HuH-7 (cell line): ENCODE measurements at regions not wholly inside any gene's neighbourhood (a gene's known extent, or its start where the extent isn't known, plus 50 kb on each side); places are given as distances from the start of the nearest gene placed in this dataset.

ENCODE experiments used
- DNase-seq: peaks from one replicate; pipeline ENCODE4 v3.0.0; 2011; ENCODE audit warnings: low spot score

DNA sequence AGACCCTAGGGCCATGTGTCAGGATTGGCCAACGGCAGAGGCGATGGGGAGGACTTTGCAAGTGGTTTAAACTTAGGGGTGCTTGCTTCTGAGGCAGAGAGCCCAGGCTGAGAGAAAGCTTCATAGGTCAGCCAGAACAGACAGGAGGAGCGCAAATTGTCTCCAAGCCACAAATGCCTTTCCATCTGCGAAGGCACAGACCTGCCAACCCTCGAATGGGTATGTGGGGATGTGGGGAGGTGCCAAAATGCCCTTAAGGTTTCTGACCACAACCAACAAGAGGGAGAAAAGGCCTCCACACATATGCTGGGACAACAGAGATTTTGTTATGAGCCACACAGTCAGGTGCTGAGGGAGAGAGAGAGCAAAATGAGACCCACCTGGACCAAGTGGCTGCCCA is 283.6 kb downstream of the CYP26B1 start:
- no peak for DNase-seq

DNA sequence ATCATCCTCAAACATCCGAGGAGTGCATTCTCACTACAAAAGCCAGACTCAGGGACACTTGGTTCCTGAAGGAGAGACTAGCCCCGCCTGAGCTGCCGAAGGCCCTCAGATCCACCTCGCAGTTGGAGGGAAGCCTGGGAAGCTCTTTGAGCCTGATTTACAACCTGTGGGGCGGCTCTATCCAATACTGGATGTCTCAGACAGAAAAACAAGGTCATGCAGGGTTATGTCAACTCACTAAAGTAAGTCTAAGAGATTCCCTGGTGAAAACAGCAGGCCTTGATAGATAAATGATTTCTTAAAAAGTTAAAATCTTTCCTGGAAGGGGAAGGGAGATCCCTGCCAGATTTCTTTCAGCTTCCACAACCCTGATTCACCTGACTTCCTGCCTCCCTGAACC is 284.3 kb downstream of the CYP26B1 start:
- DNase-seq, result no peak

DNA sequence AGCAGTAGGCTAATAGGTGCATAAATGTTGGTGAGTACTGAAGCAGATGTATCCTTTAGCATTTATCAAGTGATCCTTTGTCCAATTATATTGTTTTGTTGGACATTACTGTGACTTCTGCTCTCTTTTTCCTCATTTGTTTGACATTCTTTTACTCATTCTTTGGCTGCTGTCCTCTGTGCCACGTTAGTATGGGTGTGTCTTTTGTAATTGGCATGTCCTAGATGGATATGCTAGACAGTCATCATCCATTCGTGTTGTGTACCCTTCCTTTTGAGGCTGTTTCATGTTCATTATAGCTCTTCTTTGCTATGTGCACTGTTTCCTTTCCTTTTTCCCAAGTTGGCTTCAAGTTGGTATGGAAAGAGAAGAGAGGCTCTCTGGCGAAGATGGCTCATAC is 284.7 kb downstream of the CYP26B1 start:
- DNase-seq, result no peak

DNA sequence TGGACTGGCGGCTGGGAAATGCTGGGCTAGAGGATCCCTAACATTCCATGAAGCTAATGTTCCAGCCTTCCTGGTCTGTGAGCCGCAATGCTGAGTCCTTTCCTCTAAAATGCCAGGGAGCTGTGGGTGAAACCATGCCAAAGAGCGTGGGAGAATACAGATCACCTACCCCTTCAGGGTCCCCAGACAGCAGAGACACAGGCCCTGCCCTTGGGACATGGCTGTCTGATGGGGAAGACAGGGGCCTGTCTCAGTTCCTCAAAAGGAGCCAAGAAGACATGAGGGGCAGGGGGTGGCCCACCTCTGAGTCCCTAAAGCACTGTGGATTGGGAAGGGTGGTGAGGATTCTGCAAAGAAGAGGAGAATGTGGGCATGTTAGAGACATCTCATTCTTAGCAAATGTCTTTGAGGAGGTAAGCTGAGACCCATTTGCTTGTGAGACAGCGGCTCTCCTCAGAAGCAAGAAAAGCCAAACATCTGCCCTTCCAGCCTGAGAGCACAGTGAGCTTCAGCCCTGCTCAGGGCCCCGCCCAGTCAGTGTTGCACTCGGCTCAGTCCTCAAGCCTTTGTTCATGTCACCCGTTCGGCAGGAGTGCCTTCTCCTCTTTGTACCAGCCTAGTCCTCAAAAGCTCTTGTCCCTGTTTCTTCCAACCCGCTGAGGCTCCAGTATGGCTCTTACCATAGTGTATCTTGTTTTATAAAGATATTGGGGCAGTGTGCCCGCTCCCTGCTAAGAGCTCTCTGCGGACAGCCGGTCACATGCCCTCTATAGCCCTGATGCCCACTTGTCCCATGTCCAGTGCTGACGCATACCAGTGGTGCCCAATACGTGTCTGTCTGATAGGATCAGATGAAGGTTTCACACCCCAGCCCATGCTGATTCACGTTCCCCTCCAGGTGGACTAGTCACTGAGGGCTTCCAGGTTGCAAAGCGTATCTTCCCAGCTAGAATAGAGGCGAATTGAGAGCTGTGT is 286.2 kb downstream of the CYP26B1 start:
- no peak for DNase-seq

DNA sequence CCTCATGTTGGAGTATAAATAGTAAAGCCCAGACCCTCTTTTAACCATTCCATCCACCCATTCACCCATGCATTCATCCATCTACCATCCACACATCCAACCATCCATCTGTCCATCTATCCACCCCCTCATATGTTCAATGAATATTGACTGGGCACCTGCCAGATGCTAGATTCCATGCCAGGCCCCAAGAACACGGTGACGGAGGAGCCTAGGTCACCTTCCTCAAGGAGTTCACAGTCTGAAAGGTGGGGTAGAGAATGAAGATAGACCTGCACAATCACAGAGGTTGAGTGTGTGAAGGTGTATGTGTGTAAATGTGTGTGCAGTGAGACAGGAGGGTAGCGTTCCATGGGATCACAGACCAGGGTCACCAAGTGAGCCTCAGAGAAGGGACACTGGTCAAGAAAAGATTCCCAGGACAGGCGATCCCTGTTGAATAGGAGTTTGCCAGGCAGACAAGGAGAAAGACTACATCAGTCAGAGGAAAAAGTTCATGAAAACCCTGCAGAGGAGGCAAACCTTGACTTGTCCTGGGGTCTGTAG is 287.2 kb downstream of the CYP26B1 start:
- no peak for DNase-seq

DNA sequence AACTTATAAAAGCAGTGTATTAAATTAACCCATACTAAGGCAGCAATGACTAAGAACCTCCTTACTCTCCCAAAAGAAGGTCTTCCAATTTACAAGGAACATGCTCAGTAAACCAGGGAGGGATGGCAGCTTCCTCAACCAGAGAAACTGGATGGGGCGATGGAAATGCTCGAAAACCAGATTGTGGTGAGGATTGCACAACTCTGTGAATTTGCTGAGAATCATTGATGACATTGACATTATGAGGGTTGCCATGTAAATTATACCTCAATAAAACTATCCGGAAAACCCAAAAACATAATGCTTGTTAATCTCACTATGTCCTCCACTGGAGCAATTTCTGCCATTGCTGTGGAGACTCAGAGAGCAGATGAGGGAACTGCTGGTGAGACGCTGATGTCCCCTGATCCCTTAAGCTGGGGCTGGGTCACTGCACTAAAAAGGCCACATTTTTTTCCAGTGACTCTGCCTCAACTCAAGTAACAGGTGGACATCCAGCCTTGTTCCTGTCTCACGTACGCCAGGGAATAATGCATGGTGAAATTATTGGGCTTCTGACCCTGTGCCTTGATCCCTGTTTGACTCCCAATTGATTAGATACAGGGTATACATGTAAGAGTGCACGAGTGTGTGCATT is 288.3 kb downstream of the CYP26B1 start:
- DNase-seq, result no peak

DNA sequence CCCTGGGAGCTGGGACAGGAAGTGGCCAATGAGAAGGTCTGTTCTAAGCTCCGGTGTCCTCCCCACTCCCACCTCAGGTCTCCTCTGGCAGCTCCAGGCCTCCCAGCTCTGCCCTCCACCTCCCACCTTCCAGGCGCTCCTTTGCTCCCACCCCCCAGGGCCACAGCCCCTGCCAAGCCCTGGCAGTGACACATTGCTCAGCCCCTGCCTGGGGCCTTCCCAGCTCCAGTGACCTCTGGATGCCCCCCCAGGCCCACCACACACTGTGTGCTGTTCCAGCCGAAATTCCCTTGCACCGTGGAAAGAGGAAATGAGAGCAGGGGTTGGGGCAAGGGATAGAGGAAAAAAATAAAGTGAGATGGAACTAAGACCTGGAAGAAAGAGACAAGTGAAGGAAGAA is 289.6 kb downstream of the CYP26B1 start:
- no peak for DNase-seq

DNA sequence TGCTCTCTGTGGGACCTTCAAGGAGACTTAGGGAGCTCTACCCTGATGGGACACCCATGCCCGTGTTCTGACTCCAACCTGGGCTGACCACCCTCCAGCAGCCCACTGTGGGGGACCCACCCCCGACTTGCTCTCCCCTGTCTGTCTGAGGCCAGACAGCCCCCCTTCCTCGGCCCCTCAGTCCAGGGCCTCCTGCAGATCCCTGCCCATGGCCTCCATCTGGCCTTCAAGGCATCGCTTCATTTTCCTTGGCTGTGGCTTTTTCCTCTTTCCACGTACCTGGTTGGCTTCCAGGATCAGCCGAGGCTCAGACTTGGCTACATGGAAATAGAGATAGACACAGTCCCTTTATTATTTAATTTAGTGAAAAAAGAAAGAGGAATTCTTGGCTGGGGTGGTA is 290.0 kb downstream of the CYP26B1 start:
- no peak for DNase-seq

DNA sequence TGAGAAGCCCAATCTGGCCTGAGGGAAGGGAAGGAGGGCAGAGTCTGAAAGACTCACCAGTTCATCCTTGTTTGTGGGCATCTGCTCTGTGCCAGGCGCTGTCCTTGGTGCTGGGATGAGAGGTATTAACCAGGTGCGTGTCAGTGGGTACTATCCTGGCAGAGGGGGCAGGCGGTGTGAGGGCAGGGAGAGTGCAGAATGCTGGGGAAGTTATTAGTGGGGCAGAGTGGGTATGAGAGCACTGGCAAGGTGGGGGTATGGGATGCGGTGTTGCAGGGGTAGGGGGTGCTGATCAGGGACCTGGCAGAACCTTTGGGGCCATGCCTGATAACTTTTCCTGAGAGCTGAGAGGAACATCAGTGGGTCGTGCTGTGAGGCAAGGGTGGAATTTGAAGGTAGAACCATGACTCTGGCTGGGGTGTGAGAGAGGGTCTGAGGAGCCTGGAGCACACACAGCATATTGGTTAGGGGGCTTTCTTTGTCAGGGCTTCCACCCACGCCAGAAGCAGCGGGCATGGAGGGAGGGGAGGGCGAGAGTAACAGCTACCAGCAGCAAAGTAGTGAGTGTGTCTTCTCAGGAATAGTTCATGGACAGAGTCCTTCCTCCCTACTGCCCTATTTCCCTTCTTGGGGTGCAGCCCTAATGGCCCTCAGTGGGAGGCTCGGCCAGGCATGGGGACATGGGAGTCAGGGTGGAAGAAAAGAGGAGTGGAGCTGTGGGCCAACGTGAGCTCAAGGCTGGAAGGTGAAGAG is 290.7 kb downstream of the CYP26B1 start:
- DNase-seq, result no peak

DNA sequence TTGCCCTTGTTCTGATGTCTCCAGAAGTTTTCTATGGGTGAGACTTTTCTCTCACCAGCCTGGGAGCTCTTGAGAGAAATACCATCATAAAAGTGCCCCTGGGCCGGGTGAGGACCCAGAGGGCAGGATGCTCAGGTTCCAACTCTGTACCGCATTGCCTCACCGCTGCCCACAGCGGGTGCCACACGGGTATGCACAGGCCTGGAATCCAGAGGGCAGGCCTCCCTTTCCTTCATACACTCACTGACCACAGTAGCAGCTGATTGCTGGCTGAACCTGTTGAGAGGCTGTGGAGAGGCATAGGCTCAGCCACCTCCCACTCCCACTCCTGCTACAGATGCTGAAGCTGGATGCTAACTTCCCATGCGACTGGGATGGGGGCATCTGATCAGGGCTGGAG is 293.8 kb downstream of the CYP26B1 start:
- DNase-seq, result no peak

DNA sequence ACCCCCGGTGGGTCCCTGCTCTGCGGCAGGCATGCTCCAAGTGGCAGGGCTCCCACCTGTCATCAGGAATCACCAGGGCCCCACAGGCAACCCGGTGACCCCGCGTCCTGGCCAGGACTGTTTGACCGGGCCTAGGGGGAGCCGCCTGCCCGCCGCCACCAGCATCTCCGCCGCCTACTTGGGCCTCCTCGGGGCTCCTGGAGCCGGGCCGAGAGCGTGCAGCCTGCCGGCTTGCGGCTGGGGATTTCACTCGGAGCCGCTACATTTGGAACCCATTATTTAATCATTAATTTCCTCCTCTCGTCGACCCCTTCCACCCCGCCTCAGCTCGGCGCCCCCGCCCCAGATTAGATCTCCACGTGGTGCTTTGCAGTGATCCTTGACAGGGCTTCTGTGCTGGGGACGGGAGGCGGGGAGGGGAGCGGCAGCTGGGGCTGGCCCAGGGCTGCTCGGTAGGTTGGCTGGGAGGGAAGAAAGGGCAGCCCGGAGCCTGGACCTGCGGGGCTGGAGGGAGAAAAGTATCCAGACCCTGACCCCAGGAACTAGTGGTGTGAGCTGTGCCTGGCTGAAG is 295.4 kb downstream of the CYP26B1 start:
- DNase-seq, result no peak

DNA sequence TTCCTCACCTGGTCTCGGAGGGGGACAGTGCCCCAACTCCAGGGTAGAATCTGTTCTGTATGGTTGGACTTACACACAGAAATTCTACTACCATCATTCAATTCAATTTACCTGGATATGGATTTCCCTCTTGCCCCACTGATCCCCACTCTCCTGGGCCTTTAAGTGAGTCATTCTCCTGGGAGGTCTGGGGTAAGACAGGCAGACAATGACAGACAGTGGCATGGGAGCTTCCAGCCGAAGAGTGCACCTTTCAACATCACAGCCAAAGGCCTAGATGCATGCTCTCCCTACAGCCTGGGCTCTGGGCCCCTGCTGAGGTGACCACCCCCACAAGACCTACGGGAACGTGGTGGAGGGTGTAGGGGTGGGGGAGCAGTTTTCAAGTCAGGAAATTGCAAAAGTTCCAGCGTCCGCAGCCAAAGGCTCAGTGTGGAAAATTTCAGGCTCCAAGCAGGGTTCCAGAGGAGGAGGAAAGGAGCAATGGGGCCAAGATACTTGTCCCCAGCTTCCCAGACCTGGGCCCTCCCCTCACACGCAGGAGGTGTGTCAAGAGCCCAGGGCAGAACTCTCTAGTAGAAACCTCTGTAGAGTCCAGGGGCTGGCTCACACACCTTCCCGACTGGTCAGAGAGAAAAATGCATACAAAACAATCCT is 296.4 kb downstream of the CYP26B1 start:
- DNase-seq, result no peak

DNA sequence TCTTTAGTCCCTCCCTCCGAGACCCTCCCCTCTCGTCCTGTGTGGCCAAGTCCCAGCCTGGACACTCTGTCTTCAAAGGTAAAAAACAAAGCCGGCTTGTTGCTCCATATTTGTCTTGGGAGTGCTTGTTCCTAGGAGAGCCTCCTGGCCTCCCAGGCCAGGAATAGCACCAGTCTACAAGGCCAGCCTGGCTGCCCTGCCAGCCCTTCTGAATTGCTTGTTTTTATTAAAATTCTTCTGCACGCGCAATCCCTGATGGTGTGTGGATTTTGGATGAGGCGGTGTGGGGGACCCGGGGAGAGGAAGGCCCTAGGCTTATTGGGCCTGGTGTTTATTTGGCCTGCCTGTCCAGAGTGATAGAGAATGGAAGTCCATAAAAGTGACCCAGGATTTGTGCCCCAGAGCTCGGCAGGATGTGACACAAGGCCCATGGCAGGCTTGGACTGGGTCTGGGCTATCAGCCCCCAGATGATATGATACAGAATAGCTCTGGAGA is 297.3 kb downstream of the CYP26B1 start:
- no peak for DNase-seq

DNA sequence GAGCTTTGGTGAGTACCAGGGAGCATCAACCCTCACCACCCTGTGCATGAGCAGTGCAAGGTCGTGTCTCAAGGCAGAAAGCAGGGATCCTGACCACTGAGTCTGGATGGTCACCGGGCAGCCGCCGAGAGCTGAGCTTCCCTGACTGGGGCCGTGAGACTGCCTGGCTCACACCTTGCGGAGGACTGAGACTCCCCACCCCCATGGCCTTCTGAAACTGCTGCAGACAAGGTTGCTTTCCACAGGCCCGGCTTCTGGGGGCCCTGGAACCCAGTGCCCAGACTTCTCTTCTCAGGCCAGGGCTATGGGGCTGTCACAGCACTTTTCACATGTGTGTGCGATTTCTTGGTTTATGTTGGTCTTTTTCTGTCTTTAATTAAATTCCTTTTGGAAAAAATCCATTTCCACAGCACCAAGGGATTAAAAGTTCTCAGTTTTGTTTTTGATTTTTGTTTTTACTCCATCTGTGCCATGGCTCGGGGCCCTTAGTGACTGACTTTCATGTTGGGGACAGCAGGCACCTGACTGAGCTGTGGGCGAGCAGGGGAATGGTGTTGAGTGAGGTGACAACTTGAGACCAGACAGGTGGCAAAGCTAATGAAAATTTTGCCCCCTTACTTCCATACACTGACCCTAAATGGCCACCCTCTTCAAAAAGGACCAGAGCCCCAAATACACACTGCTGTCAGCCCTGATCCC is 297.9 kb downstream of the CYP26B1 start:
- no peak for DNase-seq

DNA sequence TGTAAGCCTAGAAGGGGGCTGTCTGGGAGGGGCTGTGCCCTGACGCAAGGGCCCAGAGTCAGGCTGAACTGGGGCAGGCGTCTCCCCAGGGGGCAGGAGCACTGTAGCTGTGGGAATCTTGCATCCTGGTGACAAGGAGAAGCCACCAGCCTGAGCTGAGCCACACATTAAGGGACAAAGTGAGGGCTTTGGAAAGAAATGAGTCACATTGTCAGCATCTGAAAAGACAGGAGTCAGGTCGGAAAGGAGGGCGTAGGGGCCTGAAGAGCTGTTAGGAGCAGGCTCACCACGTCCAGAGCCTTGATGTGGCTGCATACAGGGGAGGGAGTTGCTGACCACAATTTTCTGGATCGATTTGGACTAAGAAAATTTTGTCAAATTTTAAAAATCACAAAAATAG is 298.6 kb downstream of the CYP26B1 start:
- DNase-seq, result no peak

DNA sequence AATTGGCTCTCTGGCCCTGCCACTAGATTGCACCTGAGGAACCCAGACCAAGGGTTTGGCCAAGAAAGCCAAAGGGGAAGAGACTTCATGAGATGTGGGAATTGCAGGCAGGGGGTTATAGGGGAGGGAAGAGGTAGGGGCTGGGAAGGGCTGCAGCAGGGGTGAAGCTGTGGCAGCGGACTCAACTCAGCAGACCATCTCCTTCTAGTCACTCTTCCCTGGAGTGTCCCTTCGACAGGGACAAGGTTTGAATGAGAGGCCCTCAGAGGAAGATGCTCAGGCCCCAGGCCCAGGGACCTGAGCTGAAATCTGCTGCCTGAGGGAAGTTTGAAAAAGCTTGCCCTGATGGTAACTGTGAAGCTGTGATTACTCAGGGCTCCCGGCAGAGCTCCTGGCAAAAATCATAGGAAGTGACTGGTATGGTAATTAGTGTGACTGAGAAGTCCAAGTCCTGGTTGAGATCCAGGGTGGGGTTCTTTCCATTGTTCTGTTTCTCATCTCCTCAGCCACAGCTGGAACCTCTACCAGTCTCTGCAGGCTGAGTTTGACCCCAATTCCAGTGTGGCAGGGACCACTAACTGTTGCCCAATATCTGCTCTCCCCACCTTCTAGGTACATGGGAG is 300.9 kb downstream of the CYP26B1 start:
- DNase-seq, result no peak

DNA sequence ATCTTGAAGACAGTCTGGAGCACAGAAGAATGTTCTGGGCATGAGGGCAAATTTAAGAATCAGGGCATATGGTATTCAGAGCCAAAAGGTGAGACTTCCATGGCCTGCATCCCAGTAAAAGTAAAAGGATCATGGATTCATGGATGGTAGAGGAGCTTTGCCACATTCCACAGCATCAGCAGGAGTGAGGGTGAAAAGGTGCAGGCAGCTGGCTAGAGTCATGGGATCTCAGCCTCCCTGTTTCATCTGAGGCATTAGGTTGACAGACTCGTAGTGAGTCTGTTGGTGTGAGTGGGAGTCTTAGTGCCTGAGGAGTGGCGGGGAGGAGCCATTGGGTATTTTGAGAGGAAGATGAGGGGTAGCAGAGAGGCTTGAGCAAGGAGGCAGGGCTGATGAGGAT is 301.6 kb downstream of the CYP26B1 start:
- DNase-seq, result no peak

DNA sequence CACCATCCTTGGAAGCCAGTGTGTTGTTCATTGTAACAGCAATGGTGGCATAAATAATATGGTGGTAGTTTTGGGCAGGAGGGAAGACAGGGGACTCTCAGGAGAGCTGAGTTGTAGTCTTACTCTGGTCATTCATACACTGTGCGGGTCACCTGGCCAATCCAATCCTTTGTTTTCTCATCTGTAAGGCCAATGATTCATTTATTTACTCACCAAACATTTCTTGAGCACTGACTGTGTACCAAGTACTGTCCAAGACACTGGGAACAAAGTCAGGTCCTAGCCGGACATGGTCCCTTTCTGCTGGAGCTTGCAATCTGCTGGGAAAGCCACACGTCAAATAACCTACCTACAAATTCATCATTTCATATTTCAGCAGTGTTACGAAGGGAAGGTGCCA is 302.7 kb downstream of the CYP26B1 start:
- DNase-seq, result no peak

DNA sequence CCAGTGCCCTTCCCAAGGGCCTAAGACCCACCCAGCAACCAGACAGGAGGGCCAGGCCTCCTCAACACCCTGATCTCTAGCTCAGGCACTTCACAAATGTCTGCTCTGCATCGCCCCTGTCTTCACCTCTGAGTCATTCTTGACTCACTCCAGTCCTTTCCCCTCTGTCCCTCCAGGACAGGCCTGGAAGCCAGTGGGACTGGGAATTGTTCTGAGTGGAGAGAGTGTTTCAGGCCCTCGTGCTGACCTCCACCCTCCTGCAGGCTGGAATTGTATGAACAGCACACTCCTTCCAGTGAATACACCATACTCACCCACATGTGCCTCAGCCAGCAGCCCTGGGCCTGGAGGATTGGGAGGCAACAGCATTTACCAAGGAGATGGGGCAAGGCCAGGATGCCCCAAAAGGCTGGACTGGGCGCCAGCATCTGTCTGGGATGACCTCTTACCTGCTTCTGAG is 304.2 kb downstream of the CYP26B1 start:
- no peak for DNase-seq

DNA sequence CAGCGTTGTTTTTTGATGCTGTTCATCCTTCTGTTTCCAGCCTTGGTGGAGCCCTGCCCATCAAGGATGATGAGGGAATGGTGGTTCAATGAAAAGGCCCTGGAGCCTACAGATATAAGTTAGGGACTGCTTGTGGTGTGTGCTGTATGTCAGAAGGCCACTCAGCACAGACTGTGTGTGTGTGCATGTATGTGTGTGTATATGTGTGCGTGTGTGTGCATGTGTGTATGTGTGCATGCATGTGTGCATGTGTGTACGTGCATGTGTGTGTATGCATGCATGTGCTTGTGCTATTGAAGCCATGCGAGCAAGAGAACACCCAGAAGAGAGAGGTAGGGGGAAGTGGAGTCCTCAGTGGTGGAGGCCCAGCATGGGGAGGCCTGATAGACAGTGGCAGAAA is 304.9 kb downstream of the CYP26B1 start:
- no peak for DNase-seq
